ENCODE measurements at regions not wholly inside any gene's neighbourhood (a gene's known extent, or its start where the extent isn't known, plus 50 kb on each side); places are given as distances from the start of the nearest gene placed in this dataset.

- DNase-seq, result no peak
- in situ Hi-C loops (cut with MboI; ENCODE audit: low pct_ligation_motif_present in 1 of 4, low pct_unique_long_range_greater_than_20kb in 1 of 4, low sequenced_read_pairs in 3 of 4), result no loop called here
- Histone ChIP-seq H3K27me3 (no peaks in the 10 kb centered on the region), H3K4me1 (no peaks in the 10 kb centered on the region), H3K27ac (no peak overlapping the region), H3K36me3 (no peaks in the 10 kb centered on the region), H3K9me3 (no peaks in the 10 kb centered on the region), H3K4me3 (no peak overlapping the region)
- WGBS, 2 donors (ENCODE audit: low coverage in 1 of 2), result 91 to 93% methylated on average over 5 of the region's 5 CpGs
- TF ChIP-seq EP300 (IDR thresholded peaks at IDR 0.05; ENCODE audit: low read depth), result no peak
- no peak for TF ChIP-seq CTCF (IDR thresholded peaks at IDR 0.05)
- TF ChIP-seq POLR2A (IDR thresholded peaks at IDR 0.05), result no peak
- no peak for TF ChIP-seq POLR2AphosphoS5 (IDR thresholded peaks at IDR 0.05)
- intact Hi-C loops (cut with DNase I; ENCODE audit: low total_unique reads), result no loop called here
These were observed 88.9 kb upstream of the CBLB start for GRCh38 chr3:105957722-105958121.

GRCh38 chr3:105958237-105959000 lies 89.6 kb upstream of the CBLB start:
- intact Hi-C loops (cut with DNase I; ENCODE audit: low total_unique reads) (no loop called here), in situ Hi-C loops (cut with MboI; ENCODE audit: low pct_ligation_motif_present in 1 of 4, low pct_unique_long_range_greater_than_20kb in 1 of 4, low sequenced_read_pairs in 3 of 4) (no loop called here)
- TF ChIP-seq POLR2A (IDR thresholded peaks at IDR 0.05) (no peak), EP300 (IDR thresholded peaks at IDR 0.05; ENCODE audit: low read depth) (no peak), CTCF (IDR thresholded peaks at IDR 0.05) (no peak), POLR2AphosphoS5 (IDR thresholded peaks at IDR 0.05) (no peak)
- DNase-seq, result no peak
- H3K27me3 ChIP-seq, result no peaks in the 10 kb centered on the region
- WGBS, 2 donors (ENCODE audit: low coverage in 1 of 2), result 95 to 96% methylated on average over 4 to 5 of the region's 5 CpGs
- no peak overlapping the region for H3K27ac ChIP-seq
- H3K4me1 ChIP-seq, result no peaks in the 10 kb centered on the region
- no peaks in the 10 kb centered on the region for H3K9me3 ChIP-seq
- no peak overlapping the region for H3K4me3 ChIP-seq
- H3K36me3 ChIP-seq, result no peaks in the 10 kb centered on the region

DNA sequence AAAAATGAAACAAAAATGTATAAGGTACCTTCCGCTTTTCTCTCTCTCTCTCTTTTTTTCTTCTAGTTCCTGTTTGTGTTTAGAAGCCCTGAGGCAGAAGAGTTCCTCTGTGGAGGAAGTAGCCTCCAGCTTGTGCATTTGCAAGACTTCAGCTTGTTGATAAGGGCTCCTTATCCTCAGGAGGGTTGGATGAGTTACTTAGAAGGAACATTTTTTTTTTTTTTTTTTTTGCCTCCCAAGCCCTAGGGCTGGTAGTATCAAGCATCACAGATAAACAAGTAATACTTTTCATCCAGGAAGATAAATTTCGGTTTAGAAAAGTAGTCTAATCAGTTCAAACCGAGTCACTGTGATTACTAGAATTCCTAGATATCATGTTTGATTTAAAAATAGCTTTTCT lies 91.0 kb upstream of the CBLB start:
- TF ChIP-seq CTCF (IDR thresholded peaks at IDR 0.05), result no peak
- TF ChIP-seq EP300 (IDR thresholded peaks at IDR 0.05; ENCODE audit: low read depth), result no peak
- no peak for TF ChIP-seq POLR2A (IDR thresholded peaks at IDR 0.05)
- Histone ChIP-seq H3K27ac (no peak overlapping the region), H3K4me3 (no peak overlapping the region), H3K27me3 (no peaks in the 10 kb centered on the region), H3K9me3 (no peaks in the 10 kb centered on the region), H3K36me3 (no peaks in the 10 kb centered on the region), H3K4me1 (no peaks in the 10 kb centered on the region)
- intact Hi-C loops (cut with DNase I; ENCODE audit: low total_unique reads), result no loop called here
- DNase-seq, result no peak
- in situ Hi-C loops (cut with MboI; ENCODE audit: low pct_ligation_motif_present in 1 of 4, low pct_unique_long_range_greater_than_20kb in 1 of 4, low sequenced_read_pairs in 3 of 4), result no loop called here
- 74 to 80% methylated on average over 3 of the region's 3 CpGs for WGBS, 2 donors (ENCODE audit: low coverage in 1 of 2)

GRCh38 chr3:105960381-105960780 lies 91.6 kb upstream of the CBLB start:
- 90 to 95% methylated on average over 3 to 5 of the region's 5 CpGs for WGBS, 2 donors (ENCODE audit: low coverage in 1 of 2)
- H3K4me1 ChIP-seq, result peaks cover 0 to 2% (median 0%) of the 10 kb centered on the region in 4 donors
- no peak overlapping the region for H3K4me3 ChIP-seq
- H3K27ac ChIP-seq, result no peak overlapping the region
- H3K27me3 ChIP-seq, result no peaks in the 10 kb centered on the region
- H3K9me3 ChIP-seq, result no peaks in the 10 kb centered on the region
- intact Hi-C loops (cut with DNase I; ENCODE audit: low total_unique reads) (no loop called here), in situ Hi-C loops (cut with MboI; ENCODE audit: low pct_ligation_motif_present in 1 of 4, low pct_unique_long_range_greater_than_20kb in 1 of 4, low sequenced_read_pairs in 3 of 4) (no loop called here)
- H3K36me3 ChIP-seq, result no peaks in the 10 kb centered on the region
- no peak for TF ChIP-seq POLR2A (IDR thresholded peaks at IDR 0.05)
- TF ChIP-seq CTCF (IDR thresholded peaks at IDR 0.05), result no peak
- no peak for TF ChIP-seq POLR2AphosphoS5 (IDR thresholded peaks at IDR 0.05)
- no peak for TF ChIP-seq EP300 (IDR thresholded peaks at IDR 0.05; ENCODE audit: low read depth)
- DNase-seq, result no peak

Data from transverse colon (tissue), 4 donors.